H1 (cell line): ENCODE measurements at regions not wholly inside any gene's neighbourhood (a gene's known extent, or its start where the extent isn't known, plus 50 kb on each side); places are given as distances from the start of the nearest gene placed in this dataset.

ENCODE experiments used
- CTCF ChIA-PET: fragments of 300-600 bp; sonication (Branson Sonifier 250); formaldehyde crosslinking; loops from one replicate; lab custom pipeline; 2021; ENCODE audit not compliant: partially characterized antibody; lab: Charles Lee
- POLR2A ChIA-PET: fragments of 300-600 bp; sonication (Branson Sonifier 250); formaldehyde crosslinking; loops from one replicate; lab custom pipeline; 2021; ENCODE audit warnings: inconsistent platforms; ENCODE audit not compliant: partially characterized antibody; lab: Charles Lee
- DNase-seq, 2 experiments: peaks; one replicate each; pipeline versions ENCODE4 v3.0.0 to v3.0.0-alpha.2; 2010 to 2022; ENCODE audit warnings: low spot score in 2 of 2, low read depth in 1 of 2, mixed read lengths in 1 of 2
- FAIRE-seq: peaks from 2 replicates; lab custom pipeline; 2011; peaks lifted over from hg19 to GRCh38; lab: Jason Lieb, UNC
- H2AFZ ChIP-seq: 2 replicates; pipeline ENCODE4 v1.8.1; 2012; ENCODE audit warnings: low read length, inconsistent platforms
- H2AK5ac ChIP-seq: 2 replicates; pipeline ENCODE4 v1.6.1; 2013; ENCODE audit warnings: low read depth, low read length
- H2BK120ac ChIP-seq: replicated peaks from 2 replicates; pipeline ENCODE3; 2013; ENCODE audit warnings: low read depth, low read length, inconsistent platforms
- H2BK12ac ChIP-seq: 2 replicates; pipeline ENCODE4 v1.6.1; 2013; ENCODE audit warnings: low read depth, low read length
- H2BK15ac ChIP-seq: 2 replicates; pipeline ENCODE4 v1.6.1; 2013; ENCODE audit warnings: low read length
- H2BK20ac ChIP-seq: 2 replicates; pipeline ENCODE4 v1.6.1; 2013; ENCODE audit warnings: low read length
- H2BK5ac ChIP-seq: 2 replicates; pipeline ENCODE4 v1.6.1; 2013; ENCODE audit warnings: low read depth, low read length
- H3K14ac ChIP-seq: 2 replicates; pipeline ENCODE4 v1.6.1; 2013; ENCODE audit warnings: inconsistent platforms; ENCODE audit not compliant: insufficient read length
- H3K18ac ChIP-seq: 2 replicates; pipeline ENCODE4 v1.6.1; 2013; ENCODE audit warnings: low read length; ENCODE audit errors: extremely low read depth
- H3K23ac ChIP-seq: 2 replicates; pipeline ENCODE4 v1.6.1; 2013; ENCODE audit warnings: inconsistent platforms; ENCODE audit not compliant: insufficient read length
- H3K23me2 ChIP-seq: 2 replicates; pipeline ENCODE4 v1.6.1; 2013; ENCODE audit warnings: low read depth, low read length
- H3K27ac ChIP-seq: 2 replicates; pipeline ENCODE4 v1.6.1; 2011; ENCODE audit warnings: low read depth, low read length, inconsistent platforms
- H3K27me3 ChIP-seq, 4 experiments: replicated peaks in 1 of 4; 1 replicate in 1 of 4; 2 replicates in 3 of 4; pipeline versions ENCODE4 v1.6.1 to v1.8.1; 2011 to 2013; ENCODE audit warnings: low read length in 3 of 4, mild to moderate bottlenecking in 3 of 4, inconsistent platforms in 2 of 4, mixed read lengths in 2 of 4, moderate library complexity in 1 of 4; ENCODE audit not compliant: control insufficient read depth in 3 of 4, insufficient read depth in 3 of 4; ENCODE audit errors: extremely low read depth in 1 of 4
- H3K36me3 ChIP-seq, 4 experiments: 2 replicates each; pipeline versions ENCODE4 v1.6.1 to v1.8.1; 2011 to 2013; ENCODE audit warnings: mild to moderate bottlenecking in 4 of 4, low read length in 3 of 4, moderate library complexity in 2 of 4, control low read depth in 1 of 4, inconsistent platforms in 1 of 4; ENCODE audit not compliant: insufficient read depth in 4 of 4, control insufficient read depth in 2 of 4
- H3K4ac ChIP-seq: replicated peaks from 2 replicates; pipeline ENCODE3; 2013; ENCODE audit warnings: low read length, low read depth, mixed read lengths, inconsistent platforms; ENCODE audit not compliant: insufficient read length
- H3K4me1 ChIP-seq, 4 experiments: replicated peaks in 1 of 4; 1 replicate in 1 of 4; 2 replicates in 3 of 4; pipeline versions ENCODE4 v1.6.1 to v1.8.1; 2011 to 2013; ENCODE audit warnings: low read length in 3 of 4, inconsistent platforms in 2 of 4, mixed read lengths in 1 of 4; ENCODE audit not compliant: insufficient read depth in 4 of 4, control insufficient read depth in 3 of 4
- H3K4me2 ChIP-seq, 2 experiments: 2 replicates each; pipeline versions ENCODE4 v1.6.1 to v1.8.1; 2011 to 2013; ENCODE audit warnings: low read depth in 2 of 2, low read length in 2 of 2, control low read depth in 1 of 2, inconsistent platforms in 1 of 2, mild to moderate bottlenecking in 1 of 2; ENCODE audit not compliant: insufficient read depth in 1 of 2
- H3K4me3 ChIP-seq, 4 experiments: fragments of 200-600, 300-600 bp in 1 of 4; sonication (generic), shearing (Covaris generic), sonication (Bioruptor Twin) in 1 of 4; 2 replicates each; pipeline versions ENCODE4 v1.5.1 to v1.8.1; 2011 to 2016; ENCODE audit warnings: low read length in 4 of 4, low read depth in 3 of 4, control low read depth in 2 of 4, inconsistent platforms in 2 of 4, mild to moderate bottlenecking in 2 of 4, mixed read lengths in 1 of 4, moderate library complexity in 1 of 4; ENCODE audit not compliant: insufficient read depth in 2 of 4; ENCODE audit errors: extremely low read depth in 1 of 4
- H3K56ac ChIP-seq: replicated peaks from 2 replicates; pipeline ENCODE3; 2013; ENCODE audit warnings: low read depth, mild to moderate bottlenecking, mixed read lengths, low read length, inconsistent platforms; ENCODE audit not compliant: insufficient read length
- H3K79me1 ChIP-seq: 2 replicates; pipeline ENCODE4 v1.6.1; 2013; ENCODE audit warnings: low read depth, low read length, control low read depth
- H3K79me2 ChIP-seq, 2 experiments: 2 replicates each; pipeline versions ENCODE4 v1.6.1 to v1.8.1; 2012 to 2013; ENCODE audit warnings: low read length in 2 of 2, mild to moderate bottlenecking in 2 of 2, inconsistent platforms in 1 of 2; ENCODE audit not compliant: insufficient read depth in 2 of 2, control insufficient read depth in 1 of 2
- H3K9ac ChIP-seq, 4 experiments: replicated peaks in 1 of 4; 1 replicate in 1 of 4; 2 replicates in 3 of 4; pipeline versions ENCODE4 v1.6.1 to v1.8.1; 2011 to 2013; ENCODE audit warnings: low read depth in 3 of 4, low read length in 3 of 4, control low read depth in 2 of 4, mild to moderate bottlenecking in 2 of 4, moderate library complexity in 2 of 4, inconsistent platforms in 1 of 4; ENCODE audit errors: extremely low read depth in 1 of 4
- H3K9me3 ChIP-seq, 2 experiments: 2 replicates each; pipeline versions ENCODE4 v1.6.1 to v1.8.1; 2012 to 2013; ENCODE audit warnings: mild to moderate bottlenecking in 2 of 2, moderate library complexity in 2 of 2, control low read depth in 1 of 2, inconsistent platforms in 1 of 2, low read depth in 1 of 2, low read length in 1 of 2, mixed read lengths in 1 of 2; ENCODE audit not compliant: insufficient read depth in 2 of 2
- H4K20me1 ChIP-seq, 2 experiments: replicated peaks in 1 of 2; 2 replicates each; pipeline versions ENCODE3 to v1.8.1; 2011 to 2013; ENCODE audit warnings: inconsistent platforms in 2 of 2, low read length in 2 of 2, mild to moderate bottlenecking in 1 of 2; ENCODE audit not compliant: insufficient read depth in 2 of 2, control insufficient read depth in 1 of 2
- H4K5ac ChIP-seq: 2 replicates; pipeline ENCODE4 v1.6.1; 2013; ENCODE audit warnings: low read length, low read depth, mixed read lengths, inconsistent platforms; ENCODE audit not compliant: insufficient read length
- H4K8ac ChIP-seq: 2 replicates; pipeline ENCODE4 v1.8.0; 2013; ENCODE audit warnings: mild to moderate bottlenecking, moderate library complexity, low read length, inconsistent platforms; ENCODE audit not compliant: insufficient read depth; ENCODE audit errors: extremely low read depth
- H4K91ac ChIP-seq: replicated peaks from 2 replicates; pipeline ENCODE3; 2013; ENCODE audit warnings: low read length, mixed read lengths, inconsistent platforms; ENCODE audit not compliant: insufficient read length
- ATF2 ChIP-seq: IDR thresholded peaks from 2 replicates; pipeline ENCODE4 v1.6.1; 2012; ENCODE audit warnings: low read length, inconsistent platforms
- SP4 ChIP-seq: IDR thresholded peaks from 2 replicates; pipeline ENCODE4 v1.6.1; 2012; ENCODE audit warnings: low read length, inconsistent platforms
- ZNF274 ChIP-seq: IDR thresholded peaks from 2 replicates; pipeline ENCODE4 v1.7.0; 2012; ENCODE audit warnings: low read length, borderline replicate concordance; ENCODE audit errors: extremely low read depth
- WGBS, 2 experiments: shearing (Covaris generic) in 1 of 2; methylation state at CpG; one replicate each; pipeline versions ENCODE4 v1.1.6 to v1.1.7; 2013 to 2015; ENCODE audit warnings: low lambda C conversion rate in 2 of 2, mixed read lengths in 2 of 2, inconsistent platforms in 1 of 2, low coverage in 1 of 2, missing lambda C conversion rate in 1 of 2; ENCODE audit not compliant: insufficient replicate concordance in 2 of 2, insufficient coverage in 1 of 2, insufficient read length in 1 of 2; ENCODE audit errors: extremely low coverage in 1 of 2, missing lambda C conversion rate in 1 of 2; 5-methylcytosine and 5-hydroxymethylcytosine counted together

GRCh38 chrX:124203311-124203710 is 129.1 kb upstream of the TEX13D start:
- Histone ChIP-seq H4K5ac (no peak overlapping the region), H3K4ac (no peak overlapping the region), H3K79me2 (no peaks in the 10 kb centered on the region), H2BK20ac (no peak overlapping the region), H2BK120ac (no peak overlapping the region), H3K23me2 (no peaks in the 10 kb centered on the region), H2BK15ac (no peak overlapping the region), H3K14ac (no peak overlapping the region), H2BK12ac (no peak overlapping the region), H3K56ac (no peak overlapping the region), H3K4me1 (no peaks in the 10 kb centered on the region), H2BK5ac (no peak overlapping the region), H3K4me2 (no peak overlapping the region), H3K27me3 (no peaks in the 10 kb centered on the region), H3K4me3 (no peak overlapping the region), H3K23ac (no peak overlapping the region), H4K91ac (no peak overlapping the region), H3K9ac (no peak overlapping the region), H2AFZ (no peak overlapping the region), H3K27ac (no peak overlapping the region), H3K79me1 (no peaks in the 10 kb centered on the region), H2AK5ac (no peak overlapping the region), H3K36me3 (no peaks in the 10 kb centered on the region), H4K20me1 (no peaks in the 10 kb centered on the region), H3K18ac (no peak overlapping the region), H3K9me3 (0 out of 4 replicates have a peak, but pooled peaks cover 0 to 3% of the 10 kb centered on the region in 2 experiments), H4K8ac (no peak overlapping the region)
- no peak for DNase-seq
- peak; percentile 55 for FAIRE-seq
- CTCF ChIA-PET, result interaction anchor here (0.7 kb wide), 1 partner anchor 9 kb away, joined by 3 read pairs; no protein-coding TSS in a partner anchor
- POLR2A ChIA-PET, result no interaction called here
- WGBS, 2 experiments, result 72% methylated on average over 1 of the region's 1 CpG; no CpG with 5 or more reads in 1 of the 2 experiments
- TF ChIP-seq ZNF274 (no peak), SP4 (no peak), ATF2 (no peak)
